ENCODE measurements at regions not wholly inside any gene's neighbourhood (a gene's known extent, or its start where the extent isn't known, plus 50 kb on each side); places are given as distances from the start of the nearest gene placed in this dataset.
"Not testable (repeated sequence)": the region's sequence is repeated elsewhere in the genome, so short reads cannot be mapped to it uniquely, and the experiment has no call there.

- DNase-seq: not testable (repeated sequence)
Observed at GRCh38 chr10:57321400-57321854, 946.3 kb downstream of the IPMK start.

GRCh38 chr10:57320416-57320815 is 947.3 kb downstream of the IPMK start:
- DNase-seq: no peak

- DNase-seq: no peak
Observed at GRCh38 chr10:57314046-57314445, 953.0 kb upstream of the ZWINT start.

DNA sequence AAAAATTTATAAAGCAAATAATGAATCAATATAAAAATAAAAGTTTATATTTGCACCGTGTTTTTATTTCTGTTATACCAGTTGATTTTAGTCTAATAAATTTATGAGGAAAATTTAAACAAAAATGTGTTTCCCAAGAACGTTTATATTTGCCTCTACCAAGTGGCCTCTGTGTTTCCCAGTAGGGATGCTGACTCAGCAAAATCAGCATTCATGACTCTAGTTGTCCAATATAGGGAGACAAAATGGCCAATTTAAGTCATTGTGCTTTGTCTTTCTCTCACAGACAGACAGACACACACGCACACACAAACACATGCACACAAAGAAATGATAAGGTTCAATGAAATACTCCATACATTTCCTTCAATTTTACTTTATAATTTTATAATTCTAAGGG is 942.5 kb upstream of the ZWINT start:
- DNase-seq: no peak

DNA sequence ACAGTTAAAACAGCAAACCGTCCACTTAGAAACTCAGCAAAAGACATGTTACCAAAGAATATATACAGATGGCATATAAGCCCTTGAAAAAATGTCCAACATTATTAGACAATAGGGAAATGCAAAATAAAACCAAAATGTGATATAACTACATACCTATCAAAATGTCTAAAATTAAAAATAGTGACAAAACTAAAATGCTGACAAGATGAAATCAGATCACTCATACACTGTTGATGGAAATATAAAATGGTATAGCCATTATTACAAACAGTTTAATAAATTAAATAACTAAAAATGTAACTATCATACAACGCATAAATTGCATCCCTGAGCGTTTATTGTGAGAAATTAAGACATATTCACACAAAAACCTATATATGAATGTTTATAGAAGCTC is 939.7 kb upstream of the ZWINT start:
- no peak for DNase-seq

GRCh38 chr10:57294698-57295097 is 933.6 kb upstream of the ZWINT start:
- no peak for DNase-seq

- no peak for DNase-seq
Observed at GRCh38 chr10:57288754-57289153, 927.7 kb upstream of the ZWINT start.

- no peak for DNase-seq
Observed at GRCh38 chr10:57262892-57263291, 901.8 kb upstream of the ZWINT start.

DNA sequence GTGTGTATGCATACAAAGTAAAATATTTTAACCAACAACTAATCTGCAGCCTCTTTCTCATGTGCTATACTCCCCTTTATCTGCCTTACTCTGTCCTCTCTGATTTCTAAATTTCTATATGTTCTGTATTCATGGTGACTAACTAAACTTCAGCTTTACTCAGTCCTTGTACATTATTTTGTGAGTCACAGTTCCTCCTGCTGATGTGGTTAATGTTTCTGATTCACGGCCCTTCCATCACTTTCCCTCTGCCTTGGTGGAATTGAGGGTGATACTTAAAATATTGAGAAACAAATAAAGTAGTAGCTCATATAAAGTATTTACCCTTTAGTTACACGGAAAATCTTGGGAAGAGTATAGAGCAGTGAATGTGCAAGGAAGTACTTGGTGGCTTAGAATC is 899.1 kb upstream of the ZWINT start:
- no peak for DNase-seq

DNA sequence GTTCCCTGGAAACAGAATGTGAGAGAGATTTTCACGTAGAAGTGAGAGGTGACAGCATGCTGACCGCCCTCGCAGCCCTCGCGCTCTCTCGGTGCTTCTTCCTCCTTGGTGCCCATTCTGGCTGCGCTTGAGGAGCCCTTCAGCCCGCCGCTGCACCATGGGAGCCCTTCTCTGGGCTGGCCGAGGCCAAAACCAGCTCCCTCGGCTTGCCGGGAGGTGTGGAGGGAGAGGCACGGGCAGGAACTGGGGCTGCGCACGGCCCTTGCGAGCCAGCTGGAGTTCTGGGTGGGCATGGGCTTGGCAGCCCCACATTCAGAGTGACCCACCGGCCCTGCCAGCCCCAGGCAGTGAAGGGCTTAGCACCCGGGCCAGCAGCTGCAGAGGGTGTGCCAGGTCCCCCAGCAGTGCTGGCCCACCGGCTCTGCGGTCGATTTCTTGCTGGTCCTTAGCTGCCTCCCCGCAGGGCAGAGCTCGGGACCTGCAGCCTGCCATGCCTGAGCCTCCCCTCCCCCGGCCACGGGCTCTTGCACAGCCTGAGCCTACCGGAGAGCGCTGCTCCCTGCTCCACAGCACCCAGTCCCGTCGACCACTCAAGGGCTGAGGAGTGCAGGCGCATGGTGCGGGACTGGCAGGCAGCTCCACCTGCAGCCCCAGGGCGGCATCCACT is 888.7 kb upstream of the ZWINT start:
- DNase-seq: no peak

GRCh38 chr10:57247271-57247670 is 886.2 kb upstream of the ZWINT start:
- DNase-seq: no peak

DNA sequence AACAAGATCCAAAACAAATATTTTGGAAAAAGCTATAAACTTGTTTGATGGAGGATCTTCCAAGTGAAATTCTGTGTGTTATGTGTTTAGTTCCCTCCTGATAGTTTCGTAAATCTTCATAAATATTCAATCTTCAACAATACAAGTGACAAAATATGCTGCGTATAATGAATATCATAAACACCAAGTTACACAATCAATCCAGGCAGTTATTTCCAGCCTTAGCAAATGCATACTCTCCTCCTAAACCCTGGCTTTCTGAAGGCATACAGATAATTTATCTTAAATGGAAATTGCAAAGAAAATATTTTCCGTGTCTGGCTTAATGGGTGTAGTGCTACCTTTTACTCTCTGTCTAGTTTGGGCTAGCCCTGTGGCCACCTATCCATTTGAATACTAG is 864.9 kb upstream of the ZWINT start:
- DNase-seq: no peak

GRCh38 chr10:57224811-57225210 is 863.8 kb upstream of the ZWINT start:
- no peak for DNase-seq

GRCh38 chr10:57222603-57223002 is 861.5 kb upstream of the ZWINT start:
- DNase-seq: no peak

DNA sequence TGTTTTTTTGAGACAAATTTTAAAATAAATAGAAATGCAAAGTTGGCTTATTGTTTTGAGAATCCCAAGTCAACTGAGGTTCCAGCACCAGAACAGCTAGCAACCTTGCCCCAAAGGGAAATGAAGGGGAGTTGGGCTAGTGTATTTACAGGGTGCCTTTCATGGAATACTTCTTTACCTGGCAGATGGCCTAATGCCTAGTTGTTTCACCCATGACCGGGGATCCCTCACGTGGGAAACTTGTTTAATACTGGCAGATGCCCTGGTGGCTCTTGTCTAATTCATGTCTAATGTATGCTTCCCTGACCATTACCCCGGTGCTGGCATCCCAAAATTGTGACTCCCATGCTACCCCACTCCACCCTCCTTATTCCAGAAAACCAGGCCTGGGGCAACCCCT is 861.1 kb upstream of the ZWINT start:
- no peak for DNase-seq

- DNase-seq: no peak
Observed at GRCh38 chr10:57221674-57222073, 860.6 kb upstream of the ZWINT start.

GRCh38 chr10:57218382-57218781 is 857.3 kb upstream of the ZWINT start:
- DNase-seq: no peak

DNA sequence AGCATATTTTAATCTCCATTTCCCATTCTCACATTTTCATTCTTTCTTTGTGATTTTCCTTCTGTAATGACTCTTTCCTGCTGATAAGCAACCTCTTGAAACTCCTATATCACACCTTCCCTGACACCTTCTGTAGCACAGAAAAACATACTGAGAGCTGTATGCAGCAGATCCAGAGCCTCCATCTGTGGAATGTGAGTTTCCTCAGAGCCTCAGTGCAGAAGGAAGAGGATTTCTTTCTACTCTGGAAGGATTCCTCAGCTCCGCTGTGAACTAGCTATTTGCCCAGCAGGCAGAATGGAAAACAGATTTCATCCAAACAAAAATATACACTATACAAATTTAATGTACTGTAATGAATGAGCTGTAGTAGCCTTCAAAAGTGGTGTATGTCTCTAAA is 841.3 kb upstream of the ZWINT start:
- no peak for DNase-seq

GRCh38 chr10:57188846-57189245 is 827.8 kb upstream of the ZWINT start:
- no peak for DNase-seq

- DNase-seq: no peak
Observed at GRCh38 chr10:57186201-57186600, 825.1 kb upstream of the ZWINT start.

DNA sequence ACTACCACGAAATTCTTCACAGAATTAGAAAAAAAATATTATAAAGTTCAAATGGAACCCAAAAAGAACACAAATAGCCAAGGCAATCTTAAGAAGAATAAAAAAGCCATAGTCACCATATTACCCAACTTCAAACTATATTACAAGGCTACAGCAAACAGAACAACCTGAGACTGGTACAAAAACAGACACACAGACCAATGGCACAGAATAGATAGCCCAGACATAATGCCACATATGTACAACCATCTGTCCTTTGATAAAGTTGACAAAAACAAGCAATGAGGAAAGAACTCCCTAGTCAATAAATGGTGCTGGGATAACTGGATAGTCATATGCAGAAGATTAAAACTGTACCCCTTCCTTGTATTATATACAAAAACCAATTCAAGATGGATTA is 808.5 kb upstream of the ZWINT start:
- DNase-seq: no peak

GRCh38 chr10:57168611-57169240 is 807.7 kb upstream of the ZWINT start:
- DNase-seq: no peak

DNA sequence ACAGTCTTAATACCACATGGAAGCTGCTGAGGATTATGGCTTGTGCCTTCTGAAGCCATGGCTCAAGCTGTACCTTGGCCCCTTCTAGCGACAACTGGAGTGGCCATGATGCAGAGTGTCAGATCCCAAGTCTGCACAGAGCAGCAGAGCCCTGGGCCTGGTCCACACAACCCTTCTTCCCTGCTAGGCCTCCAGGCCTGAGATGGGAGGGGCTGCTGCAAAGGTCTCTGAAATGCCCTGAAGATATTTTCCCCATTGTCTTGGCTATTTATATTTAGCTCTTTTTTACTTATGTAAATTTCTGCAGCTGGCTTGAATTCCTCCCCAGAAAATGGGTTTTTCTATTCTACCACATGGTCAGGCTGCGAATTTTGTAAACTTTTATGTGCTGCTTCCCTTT is 804.6 kb upstream of the ZWINT start:
- DNase-seq: no peak

GRCh38 chr10:57162231-57162630 is 801.2 kb upstream of the ZWINT start:
- no peak for DNase-seq

GRCh38 chr10:57161157-57161556 is 800.1 kb upstream of the ZWINT start:
- no peak for DNase-seq
